WTC11 (cell line): ENCODE measurements at regions not wholly inside any gene's neighbourhood (a gene's known extent, or its start where the extent isn't known, plus 50 kb on each side); places are given as distances from the start of the nearest gene placed in this dataset.

Source experiments
- ATAC-seq: fragments of 200-7000 bp; cut with Tn5 transposase; 2 replicates; pipeline ENCODE4 v1.10.0; 2021; ENCODE audit warnings: mild to moderate bottlenecking, moderate library complexity
- CTCF ChIA-PET: fragments of 300-600 bp; sonication (Branson Sonifier 250); formaldehyde crosslinking; loops from one replicate; lab custom pipeline; 2021; ENCODE audit warnings: antibody characterized with exemption; lab: Charles Lee
- POLR2A ChIA-PET: fragments of 350-600 bp; sonication (Branson Sonifier 250); formaldehyde crosslinking; loops from one replicate; lab custom pipeline; 2021; ENCODE audit warnings: antibody characterized with exemption; lab: Charles Lee
- DNase-seq: peaks from one replicate; pipeline ENCODE4 v3.0.0; 2021; ENCODE audit warnings: low spot score
- H3K27ac Mint-ChIP-seq: 2 replicates; pipeline ENCODE4 v1.8.0; 2021; ENCODE audit warnings: mixed read lengths
- H3K27me3 Mint-ChIP-seq: 2 replicates; pipeline ENCODE4 v1.8.0; 2021; ENCODE audit warnings: low read depth, mild to moderate bottlenecking, moderate library complexity, mixed read lengths
- H3K36me3 Mint-ChIP-seq: 2 replicates; pipeline ENCODE4 v1.8.0; 2021; ENCODE audit warnings: mixed read lengths
- H3K4me1 Mint-ChIP-seq: 2 replicates; pipeline ENCODE4 v1.8.0; 2022; ENCODE audit warnings: mixed read lengths
- H3K4me3 Mint-ChIP-seq: 2 replicates; pipeline ENCODE4 v1.8.0; 2021; ENCODE audit warnings: mild to moderate bottlenecking, moderate library complexity, mixed read lengths
- H3K9me3 Mint-ChIP-seq: 2 replicates; pipeline ENCODE4 v1.8.0; 2021; ENCODE audit warnings: mixed read lengths
- E2F1 ChIP-seq: sonication (generic); formaldehyde crosslinking; IDR thresholded peaks from 2 replicates; pipeline ENCODE4 v1.8.0; 2022; ENCODE audit warnings: mild to moderate bottlenecking, missing genetic modification reagents
- FOXJ3 ChIP-seq: sonication (generic); formaldehyde crosslinking; IDR thresholded peaks from 2 replicates; pipeline ENCODE4 v1.9.0; 2021; ENCODE audit warnings: missing genetic modification reagents, mild to moderate bottlenecking, borderline replicate concordance
- GABPB1 ChIP-seq: sonication (generic); formaldehyde crosslinking; IDR thresholded peaks from 2 replicates; pipeline ENCODE4 v1.8.1; 2023; ENCODE audit warnings: mild to moderate bottlenecking, missing genetic modification reagents
- NFYB ChIP-seq: sonication (generic); formaldehyde crosslinking; conservative IDR thresholded peaks from 2 replicates; pipeline ENCODE4 v1.8.0; 2022; ENCODE audit warnings: low read depth, missing genetic modification reagents
- PREB ChIP-seq: sonication (generic); formaldehyde crosslinking; IDR thresholded peaks from 2 replicates; pipeline ENCODE4 v1.8.1; 2022; ENCODE audit warnings: mild to moderate bottlenecking, missing genetic modification reagents, moderate library complexity, borderline replicate concordance
- ZBTB21 ChIP-seq: sonication (generic); formaldehyde crosslinking; IDR thresholded peaks from 2 replicates; pipeline ENCODE4 v1.8.1; 2023; ENCODE audit warnings: mild to moderate bottlenecking, missing genetic modification reagents, borderline replicate concordance
- ZNF138 ChIP-seq: sonication (generic); formaldehyde crosslinking; conservative IDR thresholded peaks from 2 replicates; pipeline ENCODE4 v1.8.1; 2022; ENCODE audit warnings: mild to moderate bottlenecking, moderate library complexity, missing genetic modification reagents
- ZNF219 ChIP-seq: sonication (generic); formaldehyde crosslinking; IDR thresholded peaks from 2 replicates; pipeline ENCODE4 v1.8.0; 2023; ENCODE audit warnings: missing genetic modification reagents, mild to moderate bottlenecking, borderline replicate concordance
- ZNF317 ChIP-seq: sonication (generic); formaldehyde crosslinking; IDR thresholded peaks from 2 replicates; pipeline ENCODE4 v1.8.1; 2023; ENCODE audit warnings: low read depth, mild to moderate bottlenecking, moderate library complexity, missing genetic modification reagents, borderline replicate concordance
- ZNF423 ChIP-seq: fragments of 250-450 bp; sonication (Bioruptor Pico); IDR thresholded peaks from 2 replicates; pipeline ENCODE4 v2.1.2; 2022; ENCODE audit warnings: mild to moderate bottlenecking, moderate library complexity
- ZNF425 ChIP-seq: fragments of 250-450 bp; sonication (Bioruptor Pico); conservative IDR thresholded peaks from 2 replicates; pipeline ENCODE4 v1.9.0; 2021; ENCODE audit warnings: mild to moderate bottlenecking
- ZNF671 ChIP-seq: fragments of 250-450 bp; sonication (Bioruptor Pico); IDR thresholded peaks from 2 replicates; pipeline ENCODE4 v1.8.0; 2021; ENCODE audit warnings: mild to moderate bottlenecking
- TF ChIP-seq, protein P1 (sequence below): fragments of 250-450 bp; sonication (Bioruptor Pico); IDR thresholded peaks from 2 replicates; pipeline ENCODE4 v1.8.0; 2021; ENCODE audit warnings: mild to moderate bottlenecking
- TF ChIP-seq, protein P2 (sequence below): fragments of 200-600 bp; IDR thresholded peaks from 2 replicates; pipeline ENCODE4 v1.8.0; 2022; ENCODE audit warnings: antibody characterized with exemption
- TF ChIP-seq, protein P3 (sequence below): sonication (generic); formaldehyde crosslinking; IDR thresholded peaks from 2 replicates; pipeline ENCODE4 v1.8.1; 2023; ENCODE audit warnings: mild to moderate bottlenecking, missing genetic modification reagents, moderate library complexity

- TF ChIP-seq, protein P1, sequence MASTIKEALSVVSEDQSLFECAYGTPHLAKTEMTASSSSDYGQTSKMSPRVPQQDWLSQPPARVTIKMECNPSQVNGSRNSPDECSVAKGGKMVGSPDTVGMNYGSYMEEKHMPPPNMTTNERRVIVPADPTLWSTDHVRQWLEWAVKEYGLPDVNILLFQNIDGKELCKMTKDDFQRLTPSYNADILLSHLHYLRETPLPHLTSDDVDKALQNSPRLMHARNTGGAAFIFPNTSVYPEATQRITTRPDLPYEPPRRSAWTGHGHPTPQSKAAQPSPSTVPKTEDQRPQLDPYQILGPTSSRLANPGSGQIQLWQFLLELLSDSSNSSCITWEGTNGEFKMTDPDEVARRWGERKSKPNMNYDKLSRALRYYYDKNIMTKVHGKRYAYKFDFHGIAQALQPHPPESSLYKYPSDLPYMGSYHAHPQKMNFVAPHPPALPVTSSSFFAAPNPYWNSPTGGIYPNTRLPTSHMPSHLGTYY (CRISPR knock-in tag) = no peak
- no peak for TF ChIP-seq GABPB1 (CRISPR knock-in tag)
- TF ChIP-seq, protein P2, sequence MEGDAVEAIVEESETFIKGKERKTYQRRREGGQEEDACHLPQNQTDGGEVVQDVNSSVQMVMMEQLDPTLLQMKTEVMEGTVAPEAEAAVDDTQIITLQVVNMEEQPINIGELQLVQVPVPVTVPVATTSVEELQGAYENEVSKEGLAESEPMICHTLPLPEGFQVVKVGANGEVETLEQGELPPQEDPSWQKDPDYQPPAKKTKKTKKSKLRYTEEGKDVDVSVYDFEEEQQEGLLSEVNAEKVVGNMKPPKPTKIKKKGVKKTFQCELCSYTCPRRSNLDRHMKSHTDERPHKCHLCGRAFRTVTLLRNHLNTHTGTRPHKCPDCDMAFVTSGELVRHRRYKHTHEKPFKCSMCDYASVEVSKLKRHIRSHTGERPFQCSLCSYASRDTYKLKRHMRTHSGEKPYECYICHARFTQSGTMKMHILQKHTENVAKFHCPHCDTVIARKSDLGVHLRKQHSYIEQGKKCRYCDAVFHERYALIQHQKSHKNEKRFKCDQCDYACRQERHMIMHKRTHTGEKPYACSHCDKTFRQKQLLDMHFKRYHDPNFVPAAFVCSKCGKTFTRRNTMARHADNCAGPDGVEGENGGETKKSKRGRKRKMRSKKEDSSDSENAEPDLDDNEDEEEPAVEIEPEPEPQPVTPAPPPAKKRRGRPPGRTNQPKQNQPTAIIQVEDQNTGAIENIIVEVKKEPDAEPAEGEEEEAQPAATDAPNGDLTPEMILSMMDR = no peak
Measured at GRCh38 chr6:51060262-51060762, 241.6 kb downstream of the TFAP2B start (continued).

DNA sequence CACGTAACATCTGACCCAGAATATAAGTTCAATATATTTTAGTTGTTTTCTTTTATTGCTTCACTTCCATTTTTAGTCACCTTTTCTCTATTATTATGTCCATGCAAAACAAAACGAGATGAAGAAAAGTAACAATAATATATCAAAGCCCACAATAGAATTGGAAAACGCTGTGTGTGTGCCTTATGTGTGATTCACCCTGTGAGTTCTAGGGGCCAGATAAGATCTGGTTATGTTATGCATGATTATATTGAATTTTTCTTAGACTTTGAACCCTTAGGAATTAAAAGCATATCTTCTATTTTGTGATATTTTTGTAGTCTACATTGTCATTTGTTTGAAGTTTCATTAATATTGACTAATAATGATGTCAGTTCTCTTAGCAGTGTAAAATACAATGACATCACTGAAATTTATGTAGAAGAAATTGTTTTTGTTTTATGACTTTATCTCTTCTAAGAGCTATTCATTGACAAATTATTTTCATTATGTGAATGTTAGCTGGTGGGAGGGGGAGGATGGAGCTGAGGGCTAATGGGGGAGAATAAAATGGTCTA is 243.6 kb downstream of the TFAP2B start:
- TF ChIP-seq E2F1 (CRISPR knock-in tag) (no peak), NFYB (CRISPR knock-in tag) (no peak), ZNF425 (CRISPR knock-in tag) (no peak), ZNF423 (no peak), PREB (CRISPR knock-in tag) (no peak), ZNF138 (CRISPR knock-in tag) (no peak), ZBTB21 (CRISPR knock-in tag) (no peak), ZNF317 (no peak), FOXJ3 (no peak), ZNF219 (no peak), ZNF671 (no peak)
- TF ChIP-seq, protein P3, sequence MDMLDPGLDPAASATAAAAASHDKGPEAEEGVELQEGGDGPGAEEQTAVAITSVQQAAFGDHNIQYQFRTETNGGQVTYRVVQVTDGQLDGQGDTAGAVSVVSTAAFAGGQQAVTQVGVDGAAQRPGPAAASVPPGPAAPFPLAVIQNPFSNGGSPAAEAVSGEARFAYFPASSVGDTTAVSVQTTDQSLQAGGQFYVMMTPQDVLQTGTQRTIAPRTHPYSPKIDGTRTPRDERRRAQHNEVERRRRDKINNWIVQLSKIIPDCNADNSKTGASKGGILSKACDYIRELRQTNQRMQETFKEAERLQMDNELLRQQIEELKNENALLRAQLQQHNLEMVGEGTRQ (CRISPR knock-in tag) = no peak
- H3K27ac Mint-ChIP-seq = no peak overlapping the region
- no peaks in the 10 kb centered on the region for H3K27me3 Mint-ChIP-seq
- peaks cover 14% of the 10 kb centered on the region for H3K9me3 Mint-ChIP-seq
- ATAC-seq (no peak), DNase-seq (no peak)
- CTCF ChIA-PET = no interaction called here
- POLR2A ChIA-PET = no interaction called here
- no peak overlapping the region for H3K4me3 Mint-ChIP-seq
- H3K4me1 Mint-ChIP-seq = peaks cover 8% of the 10 kb centered on the region
- no peaks in the 10 kb centered on the region for H3K36me3 Mint-ChIP-seq
